GM12864 (cell line): ENCODE measurements at regions not wholly inside any gene's neighbourhood (a gene's known extent, or its start where the extent isn't known, plus 50 kb on each side); places are given as distances from the start of the nearest gene placed in this dataset.

Experiments
- DNase-seq: peaks from one replicate; pipeline ENCODE4 v3.0.0-alpha.2; 2011; ENCODE audit warnings: low read depth
- H3K4me3 ChIP-seq: 2 replicates; pipeline ENCODE4 v1.5.1; 2011; ENCODE audit warnings: mild to moderate bottlenecking, low read depth, low read length, control low read depth
- TF ChIP-seq, protein P1 (sequence below): IDR thresholded peaks from 2 replicates; pipeline ENCODE4 v1.5.1; 2011; ENCODE audit warnings: low read depth, mild to moderate bottlenecking, moderate library complexity, low read length, control low read depth, inconsistent platforms; ENCODE audit errors: missing control alignments

DNA sequence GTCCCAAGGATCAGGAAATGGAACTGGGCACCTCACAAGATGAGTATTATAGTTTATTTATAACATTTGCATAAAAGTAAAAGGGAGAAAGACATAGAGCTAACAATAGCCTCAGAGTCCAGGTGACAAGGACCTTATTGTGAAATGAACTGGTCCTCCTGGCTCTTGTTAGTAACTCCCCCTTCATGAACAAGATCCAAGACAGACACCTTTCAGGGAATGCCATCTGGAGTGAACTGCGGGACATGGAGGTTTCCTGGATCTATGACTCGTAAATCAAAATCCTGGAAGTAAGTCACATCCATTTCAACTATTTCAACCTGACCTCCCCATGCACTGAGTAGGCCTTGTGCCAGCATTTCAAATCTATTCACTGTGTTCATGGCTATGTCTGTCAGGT, 129.5 kb upstream of the GAS1 start:
- TF ChIP-seq, protein P1, sequence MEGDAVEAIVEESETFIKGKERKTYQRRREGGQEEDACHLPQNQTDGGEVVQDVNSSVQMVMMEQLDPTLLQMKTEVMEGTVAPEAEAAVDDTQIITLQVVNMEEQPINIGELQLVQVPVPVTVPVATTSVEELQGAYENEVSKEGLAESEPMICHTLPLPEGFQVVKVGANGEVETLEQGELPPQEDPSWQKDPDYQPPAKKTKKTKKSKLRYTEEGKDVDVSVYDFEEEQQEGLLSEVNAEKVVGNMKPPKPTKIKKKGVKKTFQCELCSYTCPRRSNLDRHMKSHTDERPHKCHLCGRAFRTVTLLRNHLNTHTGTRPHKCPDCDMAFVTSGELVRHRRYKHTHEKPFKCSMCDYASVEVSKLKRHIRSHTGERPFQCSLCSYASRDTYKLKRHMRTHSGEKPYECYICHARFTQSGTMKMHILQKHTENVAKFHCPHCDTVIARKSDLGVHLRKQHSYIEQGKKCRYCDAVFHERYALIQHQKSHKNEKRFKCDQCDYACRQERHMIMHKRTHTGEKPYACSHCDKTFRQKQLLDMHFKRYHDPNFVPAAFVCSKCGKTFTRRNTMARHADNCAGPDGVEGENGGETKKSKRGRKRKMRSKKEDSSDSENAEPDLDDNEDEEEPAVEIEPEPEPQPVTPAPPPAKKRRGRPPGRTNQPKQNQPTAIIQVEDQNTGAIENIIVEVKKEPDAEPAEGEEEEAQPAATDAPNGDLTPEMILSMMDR = no peak
- H3K4me3 ChIP-seq = no peak overlapping the region
- no peak for DNase-seq

DNA sequence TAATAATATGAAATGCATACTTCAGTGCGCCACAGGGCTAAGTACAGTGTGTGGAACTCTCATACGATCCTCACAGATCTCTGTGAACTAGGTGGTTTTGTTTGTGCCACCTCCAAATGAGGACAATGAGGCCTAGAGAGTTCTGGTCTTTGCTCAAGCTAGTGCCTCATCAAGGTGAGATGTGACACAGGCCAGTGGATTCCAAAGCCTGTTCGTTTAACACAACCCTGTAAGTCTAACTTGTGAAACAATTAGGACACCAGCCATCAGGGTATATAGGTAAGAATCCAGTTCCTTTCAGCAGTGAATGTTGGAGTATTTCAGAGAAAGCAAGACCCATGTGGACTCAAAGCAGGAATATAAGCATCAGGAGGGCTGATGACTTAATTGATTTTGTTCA, 130.7 kb upstream of the GAS1 start:
- TF ChIP-seq, protein P1 = no peak
- no peak for DNase-seq

DNA sequence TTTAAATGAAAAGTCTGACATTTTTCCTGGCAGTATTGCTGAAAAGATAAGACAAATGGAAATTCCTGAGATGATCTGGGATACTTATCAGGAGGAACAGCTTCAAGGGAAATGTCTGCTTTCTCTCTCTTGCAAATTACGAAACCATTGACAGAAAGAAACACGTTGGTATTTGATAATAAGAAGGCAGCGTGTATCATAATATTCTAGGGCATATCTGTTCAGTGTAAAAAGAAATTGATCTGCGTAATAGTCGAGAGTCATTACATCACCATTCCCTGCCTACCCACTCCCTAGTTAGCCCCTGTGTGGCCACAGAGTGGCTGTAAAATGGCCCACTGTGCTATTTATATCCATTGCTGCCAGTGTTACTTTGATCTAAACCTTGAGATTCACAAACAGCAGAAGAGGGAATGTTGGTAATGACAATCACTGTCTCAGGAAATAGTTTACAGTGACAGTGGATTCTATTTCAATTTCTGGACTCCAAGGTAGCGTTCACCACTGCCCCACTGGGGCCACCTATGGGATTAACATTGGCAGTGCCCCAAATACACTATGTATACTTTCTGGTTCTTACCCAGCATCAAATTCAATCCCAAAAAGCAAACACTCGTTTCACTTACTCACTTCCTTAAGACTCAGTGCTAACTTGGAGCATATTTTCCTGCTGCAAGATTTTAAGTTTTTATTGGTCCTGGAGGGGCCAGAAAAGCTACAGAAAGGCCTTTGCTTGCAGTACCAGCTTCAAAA, 133.4 kb upstream of the GAS1 start:
- TF ChIP-seq, protein P1 = no peak
- no peak for DNase-seq
- no peak overlapping the region for H3K4me3 ChIP-seq

More for the DNA sequence above, 130.7 kb upstream of the GAS1 start:
- no peak overlapping the region for H3K4me3 ChIP-seq

DNA sequence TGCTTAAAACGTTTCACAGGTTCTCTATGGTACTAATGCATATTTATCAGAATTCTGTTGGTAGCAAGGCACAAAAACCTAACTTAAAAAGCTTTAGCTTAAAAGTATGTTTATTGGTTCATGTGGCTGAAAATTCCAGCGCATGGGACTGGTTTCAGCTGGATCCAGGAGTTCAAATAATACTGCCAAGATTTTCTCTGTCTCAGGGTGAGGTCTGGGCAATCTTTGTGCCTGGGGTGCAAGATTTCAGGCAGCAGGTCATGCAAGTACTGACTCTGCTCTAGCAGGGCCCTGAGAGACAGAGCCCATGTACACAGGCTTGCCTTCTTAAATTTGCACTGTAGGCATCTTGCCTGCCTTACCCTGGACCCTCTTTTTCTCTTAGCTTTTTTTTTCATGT, 134.2 kb upstream of the GAS1 start:
- no peak overlapping the region for H3K4me3 ChIP-seq
- no peak for DNase-seq
- TF ChIP-seq, protein P1 = no peak

DNA sequence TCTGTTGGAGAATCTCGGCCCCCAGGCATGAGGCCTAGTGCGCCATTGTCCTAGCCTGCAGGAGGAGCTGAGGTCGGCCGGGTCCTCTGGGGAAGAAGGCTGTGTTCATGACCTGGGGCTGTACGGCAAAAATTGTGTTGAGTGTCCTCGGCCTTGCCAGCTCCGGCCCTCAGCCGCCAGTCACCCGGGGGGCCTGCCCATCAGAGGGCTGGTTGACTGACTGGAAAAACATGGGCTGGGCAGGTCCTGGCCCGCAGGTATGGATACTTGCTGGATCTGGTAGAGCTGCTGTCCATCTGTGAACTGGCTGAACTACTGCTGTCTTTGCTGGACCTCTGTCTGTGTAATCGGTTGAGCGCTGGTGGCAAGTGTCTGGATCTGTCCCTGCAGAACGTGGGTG, 136.7 kb upstream of the GAS1 start:
- no peak for DNase-seq
- H3K4me3 ChIP-seq = no peak overlapping the region
- TF ChIP-seq, protein P1 = no peak

DNA sequence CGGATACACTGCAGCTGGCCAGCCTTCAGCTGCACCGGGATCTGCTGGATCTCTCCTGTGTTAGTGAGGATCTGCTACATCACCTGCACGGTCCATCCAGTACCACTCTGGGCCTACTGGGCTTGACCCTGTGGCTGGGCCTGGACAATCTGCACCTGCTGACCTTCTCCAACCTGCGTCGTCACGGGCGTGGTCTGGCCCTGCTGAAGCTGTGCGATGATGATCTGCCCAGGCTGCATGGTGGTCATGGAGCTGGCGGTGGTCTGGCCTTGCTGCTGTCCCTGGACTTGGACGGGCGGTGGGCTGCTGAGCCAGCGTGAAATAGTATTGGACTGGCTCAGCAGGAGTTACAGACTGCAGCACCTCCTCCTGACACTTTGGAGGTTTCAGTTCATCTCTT, 137.1 kb upstream of the GAS1 start:
- DNase-seq = no peak
- TF ChIP-seq, protein P1 = no peak
- no peak overlapping the region for H3K4me3 ChIP-seq

DNA sequence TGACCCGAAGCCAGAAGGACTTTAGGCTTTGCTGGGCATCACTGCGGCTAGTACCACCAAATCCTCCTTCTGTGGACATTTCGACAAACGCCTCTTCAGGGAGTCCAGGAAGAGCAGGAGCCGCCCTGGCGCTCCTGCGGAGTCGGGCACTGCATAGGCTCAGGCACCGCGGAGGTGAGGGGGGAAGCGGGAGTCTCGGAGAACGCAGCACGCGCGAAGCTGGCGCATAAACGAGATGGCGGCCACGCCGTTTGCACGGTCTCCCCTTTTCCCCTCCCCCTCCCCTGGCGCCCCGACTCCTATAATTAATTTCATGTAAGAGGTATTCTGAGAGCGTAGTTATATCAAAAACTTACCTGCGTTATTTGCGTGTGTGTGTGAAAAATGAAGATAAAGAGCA, 137.8 kb upstream of the GAS1 start:
- H3K4me3 ChIP-seq = no peak overlapping the region
- TF ChIP-seq, protein P1 = no peak
- DNase-seq = no peak
